ENCODE measurements at regions not wholly inside any gene's neighbourhood (a gene's known extent, or its start where the extent isn't known, plus 50 kb on each side); places are given as distances from the start of the nearest gene placed in this dataset.
"Not testable (repeated sequence)": the region's sequence is repeated elsewhere in the genome, so short reads cannot be mapped to it uniquely, and the experiment has no call there.

DNA sequence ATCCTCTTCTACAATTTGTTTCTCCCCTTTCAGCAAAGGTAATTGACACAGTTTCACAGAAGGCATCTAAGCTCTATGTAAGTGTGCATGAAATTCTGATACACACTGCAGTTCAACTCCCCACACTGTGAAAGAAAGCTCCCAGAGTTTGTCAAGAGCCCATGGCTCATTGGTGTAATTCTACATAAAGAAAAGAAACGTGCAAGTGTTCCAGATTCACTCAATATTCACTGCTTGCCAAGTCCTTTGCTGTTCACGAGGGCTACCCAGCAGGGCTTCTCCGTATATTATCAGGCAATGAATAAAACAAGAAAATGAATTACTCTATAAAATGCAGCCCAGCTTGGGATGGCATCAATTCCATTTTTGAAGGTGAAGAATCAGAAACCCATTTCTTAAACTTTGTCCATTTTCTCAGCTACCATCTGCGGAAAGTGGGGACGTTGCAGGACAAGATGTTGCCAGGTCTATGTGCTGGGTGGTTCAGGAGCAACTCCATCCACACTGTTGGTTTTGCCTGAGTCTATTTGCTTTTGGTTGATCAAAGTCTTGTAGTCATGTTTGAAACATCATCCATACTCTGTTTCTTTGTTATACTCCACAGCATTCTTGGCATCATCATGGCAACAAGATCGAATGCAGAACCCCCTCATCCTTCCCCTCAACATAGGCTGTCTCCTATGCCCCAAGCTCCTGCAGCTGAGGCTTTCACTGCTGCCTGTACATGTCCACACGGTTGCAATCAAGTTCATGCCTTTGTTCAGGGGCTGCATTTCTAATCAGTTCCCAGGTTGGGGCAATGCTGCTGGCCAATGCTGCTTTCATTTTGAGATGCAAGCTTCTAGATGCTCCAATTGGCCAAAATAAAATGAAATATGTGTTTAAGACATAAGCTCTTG is 301.8 kb downstream of the MED10 start:
- TF ChIP-seq, protein P1, sequence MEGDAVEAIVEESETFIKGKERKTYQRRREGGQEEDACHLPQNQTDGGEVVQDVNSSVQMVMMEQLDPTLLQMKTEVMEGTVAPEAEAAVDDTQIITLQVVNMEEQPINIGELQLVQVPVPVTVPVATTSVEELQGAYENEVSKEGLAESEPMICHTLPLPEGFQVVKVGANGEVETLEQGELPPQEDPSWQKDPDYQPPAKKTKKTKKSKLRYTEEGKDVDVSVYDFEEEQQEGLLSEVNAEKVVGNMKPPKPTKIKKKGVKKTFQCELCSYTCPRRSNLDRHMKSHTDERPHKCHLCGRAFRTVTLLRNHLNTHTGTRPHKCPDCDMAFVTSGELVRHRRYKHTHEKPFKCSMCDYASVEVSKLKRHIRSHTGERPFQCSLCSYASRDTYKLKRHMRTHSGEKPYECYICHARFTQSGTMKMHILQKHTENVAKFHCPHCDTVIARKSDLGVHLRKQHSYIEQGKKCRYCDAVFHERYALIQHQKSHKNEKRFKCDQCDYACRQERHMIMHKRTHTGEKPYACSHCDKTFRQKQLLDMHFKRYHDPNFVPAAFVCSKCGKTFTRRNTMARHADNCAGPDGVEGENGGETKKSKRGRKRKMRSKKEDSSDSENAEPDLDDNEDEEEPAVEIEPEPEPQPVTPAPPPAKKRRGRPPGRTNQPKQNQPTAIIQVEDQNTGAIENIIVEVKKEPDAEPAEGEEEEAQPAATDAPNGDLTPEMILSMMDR (IDR thresholded peaks at IDR 0.05; ENCODE audit: extremely low read depth, missing control alignments) = no peak
- no peak for DNase-seq (ENCODE audit: low spot score)

DNA sequence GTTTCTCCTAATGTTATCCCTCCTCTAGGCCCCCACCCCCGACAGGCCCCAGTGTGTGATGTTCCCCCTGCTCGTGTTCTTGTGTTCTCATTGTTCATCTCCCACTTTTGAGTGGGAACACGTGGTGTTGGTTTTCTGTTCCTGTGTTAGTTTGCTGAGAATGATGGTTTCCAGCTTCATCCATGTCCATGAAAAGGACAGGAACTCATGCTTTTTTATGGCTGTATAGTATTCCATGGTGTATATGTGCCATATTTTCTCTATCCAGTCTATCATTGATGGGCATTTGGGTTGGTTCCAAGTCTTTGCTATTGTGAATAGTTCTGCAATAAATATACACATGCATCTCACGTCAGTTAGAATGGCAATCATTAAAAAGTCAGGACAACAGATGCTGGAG is 305.9 kb downstream of the MED10 start:
- not testable (repeated sequence) for DNase-seq (ENCODE audit: low spot score)

DNA sequence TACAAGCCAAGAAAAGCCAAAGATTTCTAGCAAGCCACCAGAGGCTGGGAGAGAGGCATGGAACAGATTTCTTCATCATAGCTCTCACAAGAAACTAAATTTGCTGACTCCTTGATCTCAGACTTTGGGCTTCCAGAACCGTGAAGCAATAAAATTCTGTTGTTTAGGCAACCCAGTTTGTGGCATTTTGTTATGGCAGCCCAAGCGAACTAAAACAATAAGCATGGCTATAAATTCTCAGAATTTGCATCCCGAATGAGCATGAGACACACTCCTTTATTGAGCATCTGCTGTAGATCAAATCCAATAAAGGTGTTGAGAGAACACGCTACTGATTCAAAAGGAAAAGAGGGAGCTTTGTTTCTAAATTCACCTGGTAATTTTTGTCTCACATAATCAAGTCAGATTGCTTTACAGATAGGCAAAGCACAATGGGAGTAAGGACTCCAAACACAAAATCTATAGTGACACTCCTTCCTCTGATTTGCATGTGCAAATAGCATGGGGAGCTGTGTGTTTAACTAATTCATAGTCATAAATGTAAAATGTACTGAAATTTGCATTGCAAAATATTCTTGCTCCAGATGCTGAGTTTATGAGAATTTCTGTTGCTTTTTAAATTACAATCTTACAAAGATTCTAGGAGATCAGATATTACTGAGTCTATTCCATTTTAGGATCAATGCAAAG is 308.7 kb downstream of the MED10 start:
- TF ChIP-seq, protein P1 (IDR thresholded peaks at IDR 0.05; ENCODE audit: extremely low read depth, missing control alignments) = no peak
- DNase-seq (ENCODE audit: low spot score) = no peak

DNA sequence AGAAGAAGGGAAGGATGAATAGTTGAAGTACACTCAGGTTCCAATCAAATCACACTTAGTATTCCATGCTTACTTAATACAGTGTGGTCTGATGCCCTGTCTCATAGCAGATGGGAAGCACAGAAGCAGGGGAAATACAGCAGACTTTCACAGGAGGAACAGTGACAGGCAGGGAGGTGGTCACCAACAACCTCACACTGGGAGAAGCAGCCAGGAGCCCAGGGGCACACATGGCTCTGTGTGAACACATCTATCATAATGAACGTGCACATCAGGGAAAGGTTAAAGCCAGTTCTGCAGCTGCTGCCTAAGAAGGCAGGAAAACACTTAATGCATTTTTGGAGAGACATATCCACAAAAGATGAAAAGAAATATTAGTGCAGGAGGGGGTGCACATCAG is 312.3 kb downstream of the MED10 start:
- no peak for DNase-seq (ENCODE audit: low spot score)
- TF ChIP-seq, protein P1 (IDR thresholded peaks at IDR 0.05; ENCODE audit: extremely low read depth, missing control alignments) = no peak

DNA sequence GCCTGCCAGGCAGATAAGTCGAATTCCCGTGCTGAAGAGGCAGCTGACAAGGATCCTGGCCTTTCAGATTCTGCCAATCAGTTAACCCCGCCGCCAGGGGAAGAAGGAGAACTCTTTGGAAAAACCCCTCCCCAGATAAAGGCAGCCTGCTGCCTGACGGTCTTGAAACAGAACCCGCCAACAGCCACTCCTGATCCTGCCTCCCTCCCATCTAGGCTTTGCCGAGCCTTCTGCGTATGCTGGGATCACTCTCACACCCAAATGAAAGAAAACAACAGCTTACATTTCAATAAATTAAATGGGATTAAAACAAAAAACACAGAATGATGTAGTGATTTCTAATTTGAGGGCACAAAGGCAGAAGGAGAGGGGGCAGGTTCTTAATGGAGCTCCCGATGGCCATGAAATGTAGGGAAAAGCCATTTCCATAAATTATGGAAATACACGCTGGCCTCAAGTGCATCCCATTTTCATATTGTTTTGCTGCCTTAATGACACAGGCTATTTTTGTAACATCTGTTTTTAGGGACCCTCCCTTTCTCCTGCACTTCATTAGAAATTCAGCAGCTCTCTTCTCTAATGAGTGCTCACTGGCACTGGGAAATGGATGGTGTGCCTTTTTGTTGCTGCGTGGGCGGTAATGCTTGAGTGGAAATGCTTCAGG is 319.1 kb downstream of the MED10 start:
- no peak for DNase-seq (ENCODE audit: low spot score)
- TF ChIP-seq, protein P1 (IDR thresholded peaks at IDR 0.05; ENCODE audit: extremely low read depth, missing control alignments) = no peak

DNA sequence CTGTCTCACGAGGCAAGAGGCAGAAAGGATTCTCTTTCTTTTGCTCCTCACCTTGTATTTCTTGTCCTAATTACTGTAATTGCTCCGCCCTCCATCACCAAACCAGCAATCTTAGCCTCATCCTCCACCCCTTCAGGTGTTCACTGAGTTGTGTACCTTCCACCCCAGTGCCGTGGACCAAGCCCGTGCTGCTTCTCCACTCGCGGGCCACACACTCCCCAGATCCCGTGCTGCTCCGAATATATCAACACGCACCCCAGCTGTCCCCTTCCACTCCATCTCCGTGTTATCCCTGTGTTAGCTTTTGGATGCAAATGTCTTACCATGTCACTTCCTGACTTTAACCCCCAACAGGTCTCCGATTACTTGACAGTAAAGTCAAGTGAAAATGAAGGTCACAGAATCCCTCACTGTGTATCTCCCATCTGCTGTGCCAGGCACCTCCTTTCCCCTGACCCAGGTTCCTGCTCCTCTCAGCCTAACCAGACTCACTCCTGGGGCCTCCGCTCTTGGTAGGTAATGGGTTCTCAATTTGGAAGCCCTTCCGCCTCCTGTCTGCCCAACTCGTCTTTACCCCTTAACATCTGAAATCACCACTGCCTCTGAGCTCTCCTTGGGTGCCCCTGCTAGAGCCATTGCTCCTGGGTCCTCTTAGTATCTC is 320.2 kb downstream of the MED10 start:
- TF ChIP-seq, protein P1 (IDR thresholded peaks at IDR 0.05; ENCODE audit: extremely low read depth, missing control alignments) = no peak
- no peak for DNase-seq (ENCODE audit: low spot score)

DNA sequence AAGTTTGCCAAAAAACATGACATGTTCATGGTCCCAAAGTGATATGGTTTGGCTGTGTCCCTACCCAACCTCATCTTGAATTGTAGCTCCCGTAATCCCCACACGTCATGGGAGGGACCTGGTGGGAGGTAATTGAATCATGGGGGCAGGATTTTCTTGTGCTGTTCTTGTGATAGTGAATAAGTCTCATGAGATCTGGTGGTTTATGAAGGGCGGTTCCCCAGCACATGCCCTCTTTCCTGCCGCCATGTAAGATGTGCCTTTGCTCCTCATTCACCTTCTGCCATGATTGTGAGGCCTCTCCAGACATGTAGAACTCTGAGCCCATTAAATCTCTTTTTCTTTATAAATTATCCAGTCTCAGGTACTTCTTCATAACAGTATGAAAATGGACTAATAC is 322.1 kb downstream of the MED10 start:
- DNase-seq (ENCODE audit: low spot score) = no peak
- TF ChIP-seq, protein P1 (IDR thresholded peaks at IDR 0.05; ENCODE audit: extremely low read depth, missing control alignments) = no peak
